GM06990 (cell line): ENCODE measurements at regions not wholly inside any gene's neighbourhood (a gene's known extent, or its start where the extent isn't known, plus 50 kb on each side); places are given as distances from the start of the nearest gene placed in this dataset.

Experiments used
- DNase-seq: peaks from one replicate; pipeline ENCODE4 v3.0.0-alpha.2; 2011; ENCODE audit not compliant: insufficient read length; ENCODE audit errors: extremely low read depth
- H3K27me3 ChIP-seq: replicated peaks from 2 replicates; pipeline ENCODE4 v1.6.0; 2011; ENCODE audit warnings: low read length; ENCODE audit not compliant: control insufficient read depth, insufficient read depth
- H3K36me3 ChIP-seq: 2 replicates; pipeline ENCODE4 v1.5.1; 2011; ENCODE audit warnings: low read length; ENCODE audit not compliant: control insufficient read depth, insufficient read depth
- H3K4me3 ChIP-seq: replicated peaks from 2 replicates; pipeline ENCODE4 v1.5.1; 2011; ENCODE audit warnings: low read depth, mild to moderate bottlenecking, control low read depth, low read length
- TF ChIP-seq, protein P1 (sequence below): IDR thresholded peaks from 2 replicates; pipeline ENCODE4 v1.5.1; 2011; ENCODE audit warnings: low read length, control low read depth, mild to moderate bottlenecking, inconsistent platforms; ENCODE audit not compliant: insufficient read depth, poor library complexity, severe bottlenecking

- Histone ChIP-seq H3K36me3 (no peaks in the 10 kb centered on the region), H3K4me3 (no peak overlapping the region), H3K27me3 (no peaks in the 10 kb centered on the region)
- no peak for DNase-seq
- TF ChIP-seq, protein P1, sequence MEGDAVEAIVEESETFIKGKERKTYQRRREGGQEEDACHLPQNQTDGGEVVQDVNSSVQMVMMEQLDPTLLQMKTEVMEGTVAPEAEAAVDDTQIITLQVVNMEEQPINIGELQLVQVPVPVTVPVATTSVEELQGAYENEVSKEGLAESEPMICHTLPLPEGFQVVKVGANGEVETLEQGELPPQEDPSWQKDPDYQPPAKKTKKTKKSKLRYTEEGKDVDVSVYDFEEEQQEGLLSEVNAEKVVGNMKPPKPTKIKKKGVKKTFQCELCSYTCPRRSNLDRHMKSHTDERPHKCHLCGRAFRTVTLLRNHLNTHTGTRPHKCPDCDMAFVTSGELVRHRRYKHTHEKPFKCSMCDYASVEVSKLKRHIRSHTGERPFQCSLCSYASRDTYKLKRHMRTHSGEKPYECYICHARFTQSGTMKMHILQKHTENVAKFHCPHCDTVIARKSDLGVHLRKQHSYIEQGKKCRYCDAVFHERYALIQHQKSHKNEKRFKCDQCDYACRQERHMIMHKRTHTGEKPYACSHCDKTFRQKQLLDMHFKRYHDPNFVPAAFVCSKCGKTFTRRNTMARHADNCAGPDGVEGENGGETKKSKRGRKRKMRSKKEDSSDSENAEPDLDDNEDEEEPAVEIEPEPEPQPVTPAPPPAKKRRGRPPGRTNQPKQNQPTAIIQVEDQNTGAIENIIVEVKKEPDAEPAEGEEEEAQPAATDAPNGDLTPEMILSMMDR, result no peak
Observed at GRCh38 chr3:154943981-154944380, 136.1 kb upstream of the MME start.

- TF ChIP-seq, protein P1, result no peak
- no peak for DNase-seq
- Histone ChIP-seq H3K4me3 (no peak overlapping the region), H3K36me3 (no peaks in the 10 kb centered on the region), H3K27me3 (no peaks in the 10 kb centered on the region)
Observed at GRCh38 chr3:154942827-154943226, 137.3 kb upstream of the MME start.

DNA sequence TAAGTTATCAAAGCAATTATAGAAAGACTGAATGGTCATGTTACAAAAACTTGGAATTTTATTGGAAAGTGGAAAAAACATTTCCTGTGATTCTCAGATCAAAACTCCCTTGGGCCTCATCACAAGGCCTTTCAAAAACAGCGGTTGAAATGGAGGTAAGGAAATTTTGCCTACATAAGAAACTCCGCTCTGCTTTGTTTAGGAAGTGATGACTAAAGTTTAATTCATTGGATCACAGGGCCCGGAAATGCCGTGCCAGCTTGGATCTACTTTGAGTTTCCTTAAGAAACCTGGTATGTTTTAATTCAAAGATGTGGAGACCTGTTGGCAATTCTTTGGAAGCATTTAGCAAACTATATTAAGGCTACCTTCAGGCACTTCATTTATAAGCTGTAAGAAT, 143.9 kb upstream of the MME start:
- no peak for DNase-seq
- TF ChIP-seq, protein P1, result no peak
- Histone ChIP-seq H3K27me3 (no peaks in the 10 kb centered on the region), H3K36me3 (no peaks in the 10 kb centered on the region), H3K4me3 (no peak overlapping the region)

DNA sequence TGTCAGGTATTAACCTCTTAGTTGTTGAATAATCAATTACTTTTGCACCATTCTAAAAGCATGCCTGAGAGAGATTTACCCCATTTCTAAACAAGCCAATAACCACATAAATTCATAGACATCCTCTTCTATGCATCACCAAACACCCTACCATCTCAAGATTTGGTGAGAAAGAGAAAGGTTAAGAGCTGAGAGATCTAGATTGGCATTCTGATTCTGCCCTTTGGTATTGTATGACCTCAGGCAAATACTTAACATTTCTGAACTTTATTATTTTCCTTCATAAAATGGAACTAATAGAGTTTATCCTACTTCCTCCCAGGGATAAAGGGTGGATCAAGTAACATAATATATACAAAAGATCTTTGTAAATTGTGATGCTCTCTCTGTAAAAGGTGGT, 146.5 kb upstream of the MME start:
- no peak overlapping the region for H3K4me3 ChIP-seq
- TF ChIP-seq, protein P1, result no peak
- DNase-seq, result no peak
- no peaks in the 10 kb centered on the region for H3K27me3 ChIP-seq
- no peaks in the 10 kb centered on the region for H3K36me3 ChIP-seq

DNA sequence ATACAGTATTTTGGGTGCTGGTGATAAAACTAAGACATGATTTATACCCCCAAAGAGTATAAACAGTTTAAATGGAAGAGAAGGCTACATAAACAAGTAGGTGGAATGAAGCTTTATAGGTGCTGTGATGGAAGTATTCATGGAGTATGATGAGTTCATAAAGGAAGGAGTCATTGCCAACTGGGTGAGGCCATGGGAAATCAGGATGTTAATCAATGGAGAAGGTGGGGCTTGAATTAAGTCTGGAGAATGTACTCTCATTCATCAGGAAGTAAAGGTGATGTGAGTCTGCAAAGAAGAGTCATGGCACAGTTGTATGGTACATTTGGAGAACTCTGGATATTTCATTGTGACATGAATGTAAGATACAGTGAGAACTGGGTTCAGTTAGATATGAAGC, 147.5 kb upstream of the MME start:
- H3K36me3 ChIP-seq, result no peaks in the 10 kb centered on the region
- no peaks in the 10 kb centered on the region for H3K27me3 ChIP-seq
- DNase-seq, result no peak
- TF ChIP-seq, protein P1, result no peak
- no peak overlapping the region for H3K4me3 ChIP-seq

DNA sequence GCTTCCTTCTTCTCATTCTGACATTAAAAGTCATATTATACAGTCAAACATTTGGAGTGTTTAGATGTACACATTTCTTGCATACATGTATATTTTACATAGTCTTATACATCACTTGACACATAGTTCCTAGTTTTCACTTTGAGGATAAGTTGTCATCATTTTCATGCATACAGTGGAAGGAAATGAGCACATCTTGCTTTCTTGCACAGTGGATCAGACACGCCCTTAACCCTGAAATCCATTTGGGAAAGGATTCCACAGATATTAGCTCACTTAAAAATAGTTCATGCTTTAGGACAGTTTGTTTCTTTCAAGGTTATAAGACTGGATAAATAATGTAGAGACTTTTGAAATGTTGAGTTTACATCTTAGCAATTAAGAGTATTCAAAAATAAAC, 148.6 kb upstream of the MME start:
- Histone ChIP-seq H3K27me3 (no peaks in the 10 kb centered on the region), H3K4me3 (no peak overlapping the region), H3K36me3 (no peaks in the 10 kb centered on the region)
- no peak for DNase-seq
- TF ChIP-seq, protein P1, result no peak
